HPDE6-E6E7 (cell line): ENCODE measurements at regions not wholly inside any gene's neighbourhood (a gene's known extent, or its start where the extent isn't known, plus 50 kb on each side); places are given as distances from the start of the nearest gene placed in this dataset.
A peak's percentile ranks its signal among the peaks of the same experiment; 100 is the strongest.

Experiments
- DNase-seq: peaks from one replicate; pipeline ENCODE4 v3.0.0; 2011; ENCODE audit warnings: missing footprints; ENCODE audit errors: extremely low spot score

- DNase-seq: no peak
Measured at GRCh38 chr18:73852789-73853549, 294.7 kb downstream of the FBXO15 start.

DNA sequence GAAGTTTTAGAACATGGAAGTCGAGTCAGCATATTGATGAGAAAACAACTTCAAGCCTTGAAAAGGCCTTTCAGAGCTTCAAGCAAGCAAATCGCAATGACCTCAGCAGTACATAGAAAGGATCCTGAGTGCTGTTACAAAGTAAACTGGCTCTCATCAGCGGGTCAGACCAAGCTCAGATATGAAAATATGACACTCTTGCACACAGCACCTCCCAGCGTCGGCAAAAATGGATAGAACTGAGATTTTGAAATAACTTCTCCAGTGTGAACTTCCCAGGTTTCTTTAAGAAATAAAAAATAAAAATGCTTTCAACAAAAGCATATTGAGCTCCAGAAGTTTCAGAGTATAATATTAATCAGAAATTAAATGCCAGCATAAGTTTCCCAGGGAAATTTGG lies 296.9 kb downstream of the FBXO15 start:
- no peak for DNase-seq

GRCh38 chr18:73848656-73849055 lies 299.0 kb downstream of the FBXO15 start:
- DNase-seq: no peak

- no peak for DNase-seq
Measured at GRCh38 chr18:73843455-73843854, 304.2 kb downstream of the FBXO15 start.

- peak; percentile 14 for DNase-seq
Measured at GRCh38 chr18:73842795-73843394, 304.7 kb downstream of the FBXO15 start.

DNA sequence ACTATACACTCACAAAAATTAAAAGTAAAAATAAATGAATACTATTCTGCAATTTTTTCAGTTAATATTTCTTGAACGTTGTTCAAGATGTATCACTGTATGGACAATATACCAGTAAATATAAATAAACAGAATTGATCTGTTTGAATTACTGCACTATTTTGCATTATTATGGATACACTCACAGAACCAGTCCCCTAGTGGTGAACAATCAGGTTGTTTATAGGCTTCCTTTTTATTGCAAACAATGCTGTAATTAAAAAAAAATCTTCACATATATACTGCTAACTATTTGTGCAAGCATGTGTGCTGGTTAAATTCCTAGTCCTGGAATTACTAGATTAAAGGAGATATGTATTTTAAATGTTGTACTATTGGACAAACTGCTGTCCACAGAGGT lies 306.0 kb downstream of the FBXO15 start:
- no peak for DNase-seq

DNA sequence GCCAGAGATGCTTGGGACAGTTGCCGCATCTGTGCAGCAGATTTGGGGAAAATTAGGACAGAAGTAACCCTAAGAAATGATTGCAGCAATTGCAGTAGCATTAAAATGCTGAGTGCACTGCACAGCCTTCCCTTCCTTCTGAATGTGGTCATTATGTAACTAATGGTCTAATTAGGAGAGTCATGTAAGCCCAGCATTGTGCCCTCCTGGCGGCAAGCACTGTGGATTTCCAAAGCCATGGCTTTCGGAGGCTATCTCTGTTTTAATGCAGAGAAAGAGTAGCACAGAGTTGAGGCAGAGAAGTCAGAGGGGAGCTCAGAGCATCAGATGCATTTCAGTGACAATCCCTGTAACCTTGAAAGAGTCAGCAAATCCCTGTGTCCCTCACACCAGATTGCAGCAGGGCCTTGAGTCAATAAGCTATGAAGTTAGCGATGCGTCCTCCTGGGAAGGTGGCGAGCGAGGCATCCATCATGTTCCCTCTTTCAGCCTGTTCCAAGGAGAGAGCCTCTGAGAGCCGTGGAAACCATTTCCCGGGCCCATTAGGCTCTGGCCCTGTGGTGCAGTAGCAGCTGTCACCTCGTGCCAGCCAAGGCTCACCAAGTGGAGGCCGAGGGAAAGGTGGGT lies 307.2 kb downstream of the FBXO15 start:
- no peak for DNase-seq

DNA sequence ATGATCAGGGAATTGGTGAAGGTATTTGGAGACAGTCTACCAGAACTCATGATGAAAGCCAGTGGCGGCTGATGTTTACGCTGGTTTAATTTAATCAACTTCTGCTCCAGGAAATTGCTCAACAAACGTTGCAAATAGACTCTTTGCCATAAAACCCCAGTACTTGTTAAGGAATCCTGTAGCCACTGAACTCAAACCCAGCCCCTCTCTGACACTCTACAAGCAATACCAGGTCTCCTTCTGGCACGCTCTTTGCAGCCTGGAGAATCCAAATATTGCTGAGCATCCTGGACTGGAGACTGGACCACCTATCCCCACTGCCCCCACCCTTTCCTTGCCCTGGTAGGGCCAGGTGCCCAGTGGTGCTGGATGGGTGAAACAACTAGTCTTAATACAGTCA lies 308.2 kb downstream of the FBXO15 start:
- DNase-seq: no peak

- no peak for DNase-seq
Measured at GRCh38 chr18:73838107-73838506, 309.5 kb downstream of the FBXO15 start.

DNA sequence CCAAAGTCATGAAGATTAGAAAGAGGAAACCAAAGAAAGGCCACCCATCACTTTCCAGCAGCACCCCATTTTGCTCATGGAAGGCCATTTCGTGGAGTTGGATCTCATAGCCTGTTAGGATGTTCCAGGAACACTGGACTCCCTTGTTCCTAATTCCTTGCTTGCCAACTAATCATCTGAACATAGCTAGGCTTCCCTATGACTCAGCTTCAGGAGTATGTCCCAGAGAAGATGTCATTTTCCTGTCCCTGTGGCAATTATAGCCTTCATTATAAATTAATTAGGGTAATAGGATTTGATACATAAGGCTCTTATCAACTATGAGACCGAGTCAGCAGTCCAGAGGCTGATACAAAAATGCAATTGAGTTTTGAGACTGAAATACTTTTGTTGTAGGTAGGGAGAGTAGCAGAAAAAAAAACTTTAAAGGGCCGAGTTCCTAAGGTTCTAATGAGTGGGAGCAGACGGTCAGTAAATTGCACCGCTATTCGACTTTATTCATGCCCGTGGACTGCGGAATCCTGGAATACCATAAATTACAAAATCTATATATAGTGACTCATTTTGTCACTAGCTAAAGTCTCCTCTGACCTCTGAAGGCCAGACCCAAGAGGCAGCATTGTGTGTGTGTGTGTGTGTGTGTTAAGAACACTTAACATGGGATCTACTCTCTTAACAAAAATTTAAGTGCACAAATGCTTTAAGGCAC lies 311.8 kb downstream of the FBXO15 start:
- DNase-seq: no peak

DNA sequence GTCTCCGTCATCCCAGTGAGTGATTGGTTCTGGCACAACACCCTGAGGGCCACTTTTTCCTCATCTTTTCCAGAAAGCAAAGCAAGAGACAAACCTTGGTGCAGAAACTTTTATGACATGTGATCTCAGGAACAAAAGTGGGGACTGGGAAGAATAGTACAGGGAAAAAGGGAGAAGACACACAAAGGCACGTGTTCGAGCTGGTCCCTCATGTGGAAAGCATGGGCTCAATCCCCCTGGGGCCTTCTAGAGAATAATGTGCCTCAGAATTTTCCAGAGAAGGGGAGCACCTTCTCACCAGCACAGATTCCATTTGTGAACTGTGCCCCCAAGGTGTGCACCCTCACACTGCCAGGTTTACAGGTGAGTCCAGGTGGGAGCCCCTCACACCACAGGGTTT lies 312.6 kb downstream of the FBXO15 start:
- no peak for DNase-seq

DNA sequence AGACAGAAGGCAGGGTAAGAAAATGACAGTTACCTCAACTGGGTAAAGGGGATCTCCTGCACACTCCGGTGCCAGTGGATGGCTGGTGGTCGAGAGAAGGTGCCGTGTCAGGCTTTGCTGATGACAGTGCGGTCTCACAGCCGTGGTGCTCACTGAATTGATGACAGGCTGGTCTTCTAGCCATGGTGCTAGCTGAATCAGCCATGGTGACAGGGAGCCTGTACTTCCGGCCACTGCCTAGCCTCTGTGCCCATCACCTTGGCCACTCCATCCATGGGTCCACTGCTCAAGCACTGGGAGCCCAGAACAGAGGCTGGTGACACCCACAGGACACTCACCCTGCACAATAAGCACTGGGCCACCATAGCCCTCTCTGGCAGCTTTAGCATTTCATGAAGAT lies 315.9 kb downstream of the FBXO15 start:
- DNase-seq: no peak

DNA sequence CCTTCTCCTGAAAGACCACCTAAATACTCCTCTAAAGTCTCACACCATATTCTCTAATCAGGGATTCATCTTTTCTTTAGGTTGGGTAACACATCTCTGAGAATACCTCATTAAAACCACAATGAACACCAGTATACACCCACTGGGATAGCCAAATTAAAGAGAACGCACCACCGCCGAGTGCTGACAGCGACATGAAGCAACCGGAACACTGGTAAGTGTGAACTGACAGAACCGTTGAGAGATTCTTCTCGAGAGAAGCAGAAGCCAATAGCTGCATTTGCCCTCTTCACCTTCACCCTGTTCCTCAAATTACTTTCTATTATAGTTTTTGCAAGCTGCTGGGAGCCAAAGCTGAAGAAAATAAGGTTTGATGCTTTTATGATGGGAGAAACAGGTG lies 318.5 kb downstream of the FBXO15 start:
- DNase-seq: no peak

DNA sequence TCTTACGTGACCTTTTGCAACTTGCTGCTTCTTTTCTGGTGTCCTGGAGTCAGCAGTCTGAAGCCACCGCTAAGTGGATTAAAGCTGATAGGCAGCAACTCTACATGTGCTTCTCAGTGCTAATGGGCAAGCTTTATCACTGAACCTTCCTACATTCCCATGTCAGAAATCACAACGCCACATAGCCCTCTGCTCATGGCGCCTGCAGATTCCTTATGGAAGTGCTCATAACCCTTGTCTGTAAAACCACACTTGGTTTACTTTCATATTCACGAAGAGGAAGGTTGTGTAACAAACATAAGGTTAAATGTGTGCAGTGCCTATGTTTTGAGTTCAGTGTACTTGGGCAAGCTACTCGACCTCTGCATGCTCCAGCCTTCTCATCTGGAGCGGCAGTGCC lies 319.8 kb downstream of the FBXO15 start:
- DNase-seq: no peak

- DNase-seq: no peak
Measured at GRCh38 chr18:73826098-73826497, 321.5 kb downstream of the FBXO15 start.

GRCh38 chr18:73824671-73825070 lies 323.0 kb downstream of the FBXO15 start:
- no peak for DNase-seq

GRCh38 chr18:73812423-73812822 lies 335.2 kb downstream of the FBXO15 start:
- DNase-seq: no peak

GRCh38 chr18:73807551-73808192 lies 340.0 kb downstream of the FBXO15 start:
- DNase-seq: no peak

DNA sequence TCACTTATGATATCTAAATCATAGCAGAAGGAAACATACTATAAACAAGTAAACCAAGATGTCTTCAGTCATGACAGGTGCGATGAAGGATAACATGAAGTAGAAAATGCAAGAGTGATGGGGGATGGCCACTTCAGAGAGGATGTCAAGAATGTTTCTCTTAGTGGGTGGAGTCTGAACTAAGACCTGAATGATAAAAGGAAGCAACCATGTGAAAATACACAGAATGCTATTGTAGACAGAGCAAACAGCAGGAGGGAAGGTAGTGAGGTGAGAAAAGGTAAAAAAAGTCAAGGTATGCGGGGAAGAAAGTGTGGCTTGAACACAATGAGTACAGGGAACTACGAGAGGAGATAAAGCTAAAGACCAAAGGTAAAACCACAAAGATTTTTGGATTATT lies 341.6 kb downstream of the FBXO15 start:
- DNase-seq: no peak

DNA sequence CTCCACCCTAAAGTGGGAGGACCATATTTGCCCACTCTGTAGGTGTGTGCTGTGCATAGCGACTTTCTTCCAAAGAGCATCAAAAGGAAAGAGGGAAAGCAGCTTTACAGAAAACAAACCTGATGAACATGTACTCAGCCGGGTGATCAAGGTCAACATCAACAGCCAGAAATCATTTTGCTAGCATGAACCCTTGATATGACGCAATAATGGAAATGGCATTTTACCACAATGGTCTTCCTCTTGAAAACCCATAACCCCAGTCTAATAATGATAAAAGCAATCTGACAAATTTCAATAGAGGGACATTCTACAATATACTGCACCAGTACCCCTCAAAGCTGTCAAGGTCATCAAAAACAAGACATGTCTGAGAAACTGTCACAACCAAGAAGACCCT lies 350.2 kb downstream of the FBXO15 start:
- DNase-seq: no peak

GRCh38 chr18:73793386-73793785 lies 354.2 kb downstream of the FBXO15 start:
- DNase-seq: peak; percentile 40

GRCh38 chr18:73791081-73791480 lies 356.6 kb downstream of the FBXO15 start:
- no peak for DNase-seq
